OCI-LY3 (cell line): ENCODE measurements at regions not wholly inside any gene's neighbourhood (a gene's known extent, or its start where the extent isn't known, plus 50 kb on each side); places are given as distances from the start of the nearest gene placed in this dataset.

ENCODE experiments used
- H2AFZ ChIP-seq: fragments of 200-600, 300-600 bp; shearing (Covaris generic); 2 replicates; pipeline ENCODE4 v1.6.0; 2014; ENCODE audit warnings: antibody characterized with exemption, low read depth, low read length
- H3K27ac ChIP-seq: fragments of 200-600, 300-600 bp; sonication (generic); 2 replicates; pipeline ENCODE4 v1.5.1; 2014; ENCODE audit warnings: mild to moderate bottlenecking, low read length, moderate library complexity, mixed read lengths
- H3K27me3 ChIP-seq: fragments of 200-600, 300-600 bp; sonication (generic); 2 replicates; pipeline ENCODE4 v1.6.1; 2014; ENCODE audit warnings: low read depth, low read length, mixed read lengths
- H3K36me3 ChIP-seq: fragments of 200-600, 300-600 bp; sonication (generic); replicated peaks from 2 replicates; pipeline ENCODE3; 2014; ENCODE audit warnings: low read depth, low read length, mixed read lengths
- H3K4me1 ChIP-seq: fragments of 300-600, 200-600 bp; sonication (generic); 2 replicates; pipeline ENCODE4 v1.6.1; 2014; ENCODE audit warnings: low read length, mixed read lengths
- H3K4me2 ChIP-seq: fragments of 200-600, 300-600 bp; sonication (generic); 2 replicates; pipeline ENCODE4 v1.6.1; 2014; ENCODE audit warnings: low read length, mixed read lengths
- H3K4me3 ChIP-seq: fragments of 300-600, 200-600 bp; sonication (generic); 2 replicates; pipeline ENCODE4 v1.5.1; 2014; ENCODE audit warnings: antibody characterized with exemption, mild to moderate bottlenecking, low read length, moderate library complexity
- H3K79me2 ChIP-seq: fragments of 300-600, 200-600 bp; shearing (Covaris generic); 2 replicates; pipeline ENCODE4 v1.6.1; 2014; ENCODE audit warnings: mild to moderate bottlenecking, low read length, mixed read lengths
- H3K9ac ChIP-seq: fragments of 300-600, 200-600 bp; shearing (Covaris generic); 2 replicates; pipeline ENCODE4 v1.6.0; 2014; ENCODE audit warnings: mild to moderate bottlenecking, low read length, moderate library complexity
- H3K9me3 ChIP-seq: fragments of 200-600, 300-600 bp; shearing (Covaris generic); 2 replicates; pipeline ENCODE4 v1.6.1; 2014; ENCODE audit warnings: low read length, mixed read lengths; ENCODE audit not compliant: insufficient read depth
- H4K20me1 ChIP-seq: fragments of 200-600, 300-600 bp; sonication (generic); 2 replicates; pipeline ENCODE4 v1.6.1; 2016; ENCODE audit warnings: low read length, mixed read lengths; ENCODE audit not compliant: insufficient read depth
- EZH2phosphoT487 ChIP-seq: fragments of 200-600 bp; shearing (Covaris generic); IDR thresholded peaks from 2 replicates; pipeline ENCODE4 v1.6.1; 2018; ENCODE audit warnings: antibody characterized with exemption, mixed run types, low read depth
- TF ChIP-seq, protein P1 (sequence below): fragments of 200-600, 300-600 bp; sonication (generic); IDR thresholded peaks from 2 replicates; pipeline ENCODE4 v1.5.1; 2014; ENCODE audit warnings: antibody characterized with exemption, low read length, low read depth

DNA sequence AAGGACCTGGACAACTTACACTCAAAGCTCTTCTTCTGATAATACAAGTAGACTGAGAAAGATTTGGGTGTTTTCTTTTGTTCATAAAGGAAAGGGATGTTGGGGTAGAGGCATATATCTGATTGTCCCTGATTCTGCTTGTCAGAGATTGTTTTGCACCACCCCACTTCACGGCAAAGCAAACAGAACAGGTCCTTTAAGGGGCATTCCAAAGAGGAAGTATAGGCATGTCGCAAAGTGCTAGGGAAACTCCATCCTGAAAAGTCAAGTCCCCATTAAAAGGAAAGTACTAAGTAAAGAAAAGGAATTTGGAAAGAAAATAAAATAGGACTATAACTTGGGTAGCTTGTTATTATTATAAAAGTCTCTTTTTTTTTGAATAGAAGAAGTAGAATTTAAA, 233.0 kb downstream of the DNAJB9 start:
- Histone ChIP-seq H3K27ac (no peak overlapping the region), H3K27me3 (no peaks in the 10 kb centered on the region), H3K9ac (no peak overlapping the region), H3K4me2 (peak overlapping the region; percentile 39), H4K20me1 (no peaks in the 10 kb centered on the region), H3K36me3 (no peaks in the 10 kb centered on the region), H3K4me3 (no peak overlapping the region), H3K9me3 (no peaks in the 10 kb centered on the region), H3K79me2 (no peaks in the 10 kb centered on the region), H3K4me1 (peaks cover 15% of the 10 kb centered on the region), H2AFZ (peak overlapping the region; percentile 10)
- TF ChIP-seq EZH2phosphoT487, result no peak
- TF ChIP-seq, protein P1, sequence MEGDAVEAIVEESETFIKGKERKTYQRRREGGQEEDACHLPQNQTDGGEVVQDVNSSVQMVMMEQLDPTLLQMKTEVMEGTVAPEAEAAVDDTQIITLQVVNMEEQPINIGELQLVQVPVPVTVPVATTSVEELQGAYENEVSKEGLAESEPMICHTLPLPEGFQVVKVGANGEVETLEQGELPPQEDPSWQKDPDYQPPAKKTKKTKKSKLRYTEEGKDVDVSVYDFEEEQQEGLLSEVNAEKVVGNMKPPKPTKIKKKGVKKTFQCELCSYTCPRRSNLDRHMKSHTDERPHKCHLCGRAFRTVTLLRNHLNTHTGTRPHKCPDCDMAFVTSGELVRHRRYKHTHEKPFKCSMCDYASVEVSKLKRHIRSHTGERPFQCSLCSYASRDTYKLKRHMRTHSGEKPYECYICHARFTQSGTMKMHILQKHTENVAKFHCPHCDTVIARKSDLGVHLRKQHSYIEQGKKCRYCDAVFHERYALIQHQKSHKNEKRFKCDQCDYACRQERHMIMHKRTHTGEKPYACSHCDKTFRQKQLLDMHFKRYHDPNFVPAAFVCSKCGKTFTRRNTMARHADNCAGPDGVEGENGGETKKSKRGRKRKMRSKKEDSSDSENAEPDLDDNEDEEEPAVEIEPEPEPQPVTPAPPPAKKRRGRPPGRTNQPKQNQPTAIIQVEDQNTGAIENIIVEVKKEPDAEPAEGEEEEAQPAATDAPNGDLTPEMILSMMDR, result no peak

DNA sequence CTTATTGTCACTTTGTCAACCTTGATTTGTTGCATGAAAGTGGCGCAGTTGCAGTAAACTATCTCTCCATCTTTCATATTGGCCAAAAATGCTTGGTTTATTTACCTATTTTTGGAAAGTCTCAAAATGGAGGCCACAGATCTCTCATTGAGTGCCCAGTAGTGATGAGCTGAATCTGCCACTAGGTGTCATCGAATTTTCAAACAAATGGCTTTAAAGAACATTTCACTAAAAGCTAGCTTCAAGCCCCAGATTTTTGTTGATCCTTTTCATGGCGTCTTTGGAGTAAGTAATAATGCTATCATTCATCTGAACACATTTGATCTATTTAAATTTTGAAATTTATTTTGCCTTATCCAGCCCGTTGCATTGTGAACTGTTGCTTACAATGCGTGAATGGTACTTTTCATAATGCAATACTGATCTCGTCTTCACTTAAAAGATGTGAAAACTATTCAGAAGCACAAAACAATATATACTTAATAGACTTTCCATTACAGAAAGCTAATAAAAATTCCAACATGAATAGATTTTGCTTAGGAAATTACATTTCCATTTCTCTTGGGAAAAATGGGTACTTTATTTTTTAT, 236.2 kb downstream of the DNAJB9 start:
- Histone ChIP-seq H3K27ac (no peak overlapping the region), H3K4me1 (peaks cover 15% of the 10 kb centered on the region), H4K20me1 (no peaks in the 10 kb centered on the region), H3K36me3 (no peaks in the 10 kb centered on the region), H3K4me3 (peak overlapping the region; percentile 60), H3K9ac (no peak overlapping the region), H3K4me2 (peak overlapping the region; percentile 62), H3K79me2 (no peaks in the 10 kb centered on the region), H3K9me3 (no peaks in the 10 kb centered on the region), H2AFZ (peak overlapping the region; percentile 100), H3K27me3 (peaks cover 3% of the 10 kb centered on the region; the same call in 1 of the 2 replicates)
- TF ChIP-seq EZH2phosphoT487, result no peak
- TF ChIP-seq, protein P1, result peak; percentile 84

DNA sequence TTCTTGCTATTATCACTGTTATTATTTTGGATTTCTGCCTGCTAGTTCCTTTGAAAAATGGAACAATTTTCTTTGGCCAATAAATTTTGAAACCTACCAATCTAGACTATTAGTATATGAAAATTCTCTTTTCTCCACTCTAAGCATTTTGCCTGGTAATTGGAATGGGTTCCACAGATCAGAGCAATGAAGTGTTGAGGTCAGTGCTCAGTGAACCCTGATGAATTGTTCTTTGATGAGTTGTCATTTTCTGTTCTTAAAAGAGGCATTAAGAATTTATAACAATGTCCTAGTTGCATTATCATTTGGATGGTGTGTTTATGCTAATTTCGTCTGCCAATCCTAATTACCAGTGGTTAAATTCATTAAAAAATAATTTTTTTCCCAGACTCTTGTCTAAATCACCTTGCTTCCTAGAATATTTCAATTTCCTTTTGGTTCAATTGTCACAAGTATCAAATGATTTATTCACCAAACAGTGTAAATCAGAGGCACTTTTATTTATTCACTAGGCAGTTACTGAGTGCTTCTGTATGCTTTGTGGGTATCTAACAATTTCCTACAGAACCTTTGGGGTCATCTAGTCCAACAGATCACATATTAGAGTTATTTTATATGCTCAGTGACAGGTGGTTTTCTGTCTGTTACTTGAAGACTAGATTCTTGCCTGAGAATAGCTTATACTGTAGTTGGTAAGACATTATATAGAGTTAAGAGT, 239.0 kb downstream of the DNAJB9 start:
- H2AFZ ChIP-seq, result no peak overlapping the region
- no peaks in the 10 kb centered on the region for H3K36me3 ChIP-seq
- no peaks in the 10 kb centered on the region for H4K20me1 ChIP-seq
- H3K4me3 ChIP-seq, result no peak overlapping the region
- no peaks in the 10 kb centered on the region for H3K9me3 ChIP-seq
- TF ChIP-seq, protein P1, result no peak
- TF ChIP-seq EZH2phosphoT487, result no peak
- H3K4me2 ChIP-seq, result no peak overlapping the region
- H3K27ac ChIP-seq, result no peak overlapping the region
- H3K79me2 ChIP-seq, result no peaks in the 10 kb centered on the region
- peaks cover 3% of the 10 kb centered on the region; the same call in 1 of the 2 replicates for H3K27me3 ChIP-seq
- H3K4me1 ChIP-seq, result peaks cover 3% of the 10 kb centered on the region; the same call in 1 of the 2 replicates
- no peak overlapping the region for H3K9ac ChIP-seq

DNA sequence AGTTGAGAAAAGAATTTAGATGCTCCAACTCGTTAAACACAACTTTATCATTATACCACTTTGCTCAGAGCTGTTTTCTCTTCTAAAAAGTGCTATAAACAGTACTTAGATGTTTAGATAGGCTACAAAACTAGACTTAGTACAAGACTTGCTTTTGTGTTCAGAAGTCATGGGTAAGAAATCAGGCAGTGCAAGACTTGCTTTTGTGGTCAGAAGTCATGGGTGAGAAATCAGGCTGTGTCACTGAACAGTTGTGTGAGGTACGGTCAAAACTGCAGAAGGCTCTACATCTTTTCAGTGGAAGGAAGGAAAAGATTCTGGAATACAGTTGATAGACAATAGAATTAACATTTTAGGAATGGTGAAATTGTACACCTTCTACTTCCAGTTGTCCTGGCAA, 239.7 kb downstream of the DNAJB9 start:
- no peak overlapping the region for H3K4me2 ChIP-seq
- H4K20me1 ChIP-seq, result no peaks in the 10 kb centered on the region
- H3K79me2 ChIP-seq, result no peaks in the 10 kb centered on the region
- no peak overlapping the region for H3K27ac ChIP-seq
- no peak overlapping the region for H3K9ac ChIP-seq
- TF ChIP-seq EZH2phosphoT487, result no peak
- TF ChIP-seq, protein P1, result no peak
- peaks cover 3% of the 10 kb centered on the region; the same call in 1 of the 2 replicates for H3K27me3 ChIP-seq
- no peaks in the 10 kb centered on the region for H3K9me3 ChIP-seq
- H3K4me3 ChIP-seq, result no peak overlapping the region
- H3K36me3 ChIP-seq, result no peaks in the 10 kb centered on the region
- H3K4me1 ChIP-seq, result peaks cover 3% of the 10 kb centered on the region; the same call in 1 of the 2 replicates
- no peak overlapping the region for H2AFZ ChIP-seq
